Activated T-helper 17 cell treated with anti-CD3 and anti-CD28 coated beads, Interleukin-2, amount 50 U/mL, for 72 hours (primary cell): ENCODE measurements at regions not wholly inside any gene's neighbourhood (a gene's known extent, or its start where the extent isn't known, plus 50 kb on each side); places are given as distances from the start of the nearest gene placed in this dataset.
"Not testable (repeated sequence)": the region's sequence is repeated elsewhere in the genome, so short reads cannot be mapped to it uniquely, and the experiment has no call there.

ENCODE experiments used
- ATAC-seq: fragments of 150-1000 bp; cut with Tn5 transposase; replicated peaks from 2 replicates; pipeline ENCODE4 v1.10.0; 2021; ENCODE audit warnings: mild to moderate bottlenecking, moderate library complexity
- H3K27ac Mint-ChIP-seq: one replicate; pipeline ENCODE4 v1.8.0; 2022; ENCODE audit warnings: mixed read lengths
- H3K27me3 Mint-ChIP-seq: one replicate; pipeline ENCODE4 v1.8.0; 2022; ENCODE audit warnings: mixed read lengths
- H3K36me3 Mint-ChIP-seq: one replicate; pipeline ENCODE4 v1.8.0; 2022; ENCODE audit warnings: low read depth, mild to moderate bottlenecking, mixed read lengths
- H3K4me1 Mint-ChIP-seq: one replicate; pipeline ENCODE4 v1.8.0; 2022; ENCODE audit warnings: mixed read lengths
- H3K4me3 Mint-ChIP-seq: one replicate; pipeline ENCODE4 v1.8.0; 2022; ENCODE audit warnings: mild to moderate bottlenecking, mixed read lengths
- H3K9me3 Mint-ChIP-seq: one replicate; pipeline ENCODE4 v1.8.0; 2022; ENCODE audit warnings: mixed read lengths

- no peaks in the 10 kb centered on the region for H3K4me1 Mint-ChIP-seq
- no peak overlapping the region for H3K27ac Mint-ChIP-seq
- no peaks in the 10 kb centered on the region for H3K36me3 Mint-ChIP-seq
- peaks cover 5% of the 10 kb centered on the region for H3K27me3 Mint-ChIP-seq
- ATAC-seq: no peak
- H3K9me3 Mint-ChIP-seq: no peaks in the 10 kb centered on the region
- no peak overlapping the region for H3K4me3 Mint-ChIP-seq
These were observed 106.5 kb upstream of the NT5E start for GRCh38 chr6:85343428-85343827.

GRCh38 chr6:85329196-85329595 is 120.7 kb upstream of the NT5E start:
- no peak overlapping the region for H3K27ac Mint-ChIP-seq
- peaks cover 29% of the 10 kb centered on the region for H3K27me3 Mint-ChIP-seq
- no peaks in the 10 kb centered on the region for H3K4me1 Mint-ChIP-seq
- H3K9me3 Mint-ChIP-seq: no peaks in the 10 kb centered on the region
- H3K36me3 Mint-ChIP-seq: no peaks in the 10 kb centered on the region
- no peak for ATAC-seq
- H3K4me3 Mint-ChIP-seq: no peak overlapping the region

GRCh38 chr6:85325811-85326210 is 124.1 kb upstream of the NT5E start:
- H3K36me3 Mint-ChIP-seq, H3K27ac Mint-ChIP-seq, H3K4me3 Mint-ChIP-seq, H3K4me1 Mint-ChIP-seq, H3K9me3 Mint-ChIP-seq, ATAC-seq: not testable (repeated sequence)
- H3K27me3 Mint-ChIP-seq: peaks cover 24% of the 10 kb centered on the region

- no peak overlapping the region for H3K4me3 Mint-ChIP-seq
- H3K4me1 Mint-ChIP-seq: no peaks in the 10 kb centered on the region
- no peaks in the 10 kb centered on the region for H3K9me3 Mint-ChIP-seq
- ATAC-seq: peak; percentile 45
- H3K27ac Mint-ChIP-seq: no peak overlapping the region
- H3K27me3 Mint-ChIP-seq: peaks cover 14% of the 10 kb centered on the region
- no peaks in the 10 kb centered on the region for H3K36me3 Mint-ChIP-seq
These were observed 126.3 kb upstream of the NT5E start for GRCh38 chr6:85323435-85324040.

GRCh38 chr6:85322446-85323105 is 127.3 kb upstream of the NT5E start:
- peaks cover 14% of the 10 kb centered on the region for H3K27me3 Mint-ChIP-seq
- H3K9me3 Mint-ChIP-seq: no peaks in the 10 kb centered on the region
- no peaks in the 10 kb centered on the region for H3K4me1 Mint-ChIP-seq

GRCh38 chr6:85321906-85322305 is 128.0 kb upstream of the NT5E start:
- ATAC-seq: no peak
- Mint-ChIP-seq H3K36me3 (no peaks in the 10 kb centered on the region), H3K27me3 (peaks cover 9% of the 10 kb centered on the region), H3K4me1 (no peaks in the 10 kb centered on the region), H3K27ac (no peak overlapping the region), H3K9me3 (peaks cover 4% of the 10 kb centered on the region), H3K4me3 (no peak overlapping the region)

More at GRCh38 chr6:85322446-85323105, 127.3 kb upstream of the NT5E start:
- no peaks in the 10 kb centered on the region for H3K36me3 Mint-ChIP-seq
- ATAC-seq: no peak
- no peak overlapping the region for H3K27ac Mint-ChIP-seq
- H3K4me3 Mint-ChIP-seq: no peak overlapping the region

GRCh38 chr6:85314586-85314985 is 135.3 kb upstream of the NT5E start:
- Mint-ChIP-seq H3K4me1 (no peaks in the 10 kb centered on the region), H3K27ac (no peak overlapping the region), H3K27me3 (no peaks in the 10 kb centered on the region), H3K36me3 (no peaks in the 10 kb centered on the region), H3K4me3 (no peak overlapping the region), H3K9me3 (peaks cover 7% of the 10 kb centered on the region)
- ATAC-seq: no peak

- ATAC-seq: no peak
- H3K4me1 Mint-ChIP-seq: no peaks in the 10 kb centered on the region
These were observed 149.3 kb upstream of the NT5E start for GRCh38 chr6:85300581-85300980.

GRCh38 chr6:85298553-85298952 is 151.3 kb upstream of the NT5E start:
- no peaks in the 10 kb centered on the region for H3K9me3 Mint-ChIP-seq
- no peaks in the 10 kb centered on the region for H3K36me3 Mint-ChIP-seq
- ATAC-seq: no peak
- no peaks in the 10 kb centered on the region for H3K4me1 Mint-ChIP-seq
- no peak overlapping the region for H3K4me3 Mint-ChIP-seq
- no peak overlapping the region for H3K27ac Mint-ChIP-seq
- peaks cover 4% of the 10 kb centered on the region for H3K27me3 Mint-ChIP-seq

More at GRCh38 chr6:85300581-85300980, 149.3 kb upstream of the NT5E start:
- peaks cover 2% of the 10 kb centered on the region for H3K27me3 Mint-ChIP-seq
- H3K27ac Mint-ChIP-seq: no peak overlapping the region
- no peaks in the 10 kb centered on the region for H3K36me3 Mint-ChIP-seq
- no peak overlapping the region for H3K4me3 Mint-ChIP-seq
- H3K9me3 Mint-ChIP-seq: no peaks in the 10 kb centered on the region

GRCh38 chr6:85291326-85291725 is 158.6 kb upstream of the NT5E start:
- no peaks in the 10 kb centered on the region for H3K4me1 Mint-ChIP-seq
- H3K36me3 Mint-ChIP-seq: no peaks in the 10 kb centered on the region
- H3K9me3 Mint-ChIP-seq: peaks cover 6% of the 10 kb centered on the region
- ATAC-seq: no peak
- H3K27ac Mint-ChIP-seq: no peak overlapping the region
- H3K27me3 Mint-ChIP-seq: peaks cover 4% of the 10 kb centered on the region
- no peak overlapping the region for H3K4me3 Mint-ChIP-seq

GRCh38 chr6:85287654-85288053 is 162.2 kb upstream of the NT5E start:
- no peak overlapping the region for H3K4me3 Mint-ChIP-seq
- no peaks in the 10 kb centered on the region for H3K27me3 Mint-ChIP-seq
- H3K9me3 Mint-ChIP-seq: peaks cover 15% of the 10 kb centered on the region
- no peaks in the 10 kb centered on the region for H3K4me1 Mint-ChIP-seq
- no peak overlapping the region for H3K27ac Mint-ChIP-seq
- no peak for ATAC-seq
- H3K36me3 Mint-ChIP-seq: no peaks in the 10 kb centered on the region

GRCh38 chr6:85287158-85287557 is 162.7 kb upstream of the NT5E start:
- Mint-ChIP-seq H3K27me3 (no peaks in the 10 kb centered on the region), H3K4me1 (no peaks in the 10 kb centered on the region)

GRCh38 chr6:85286507-85286906 is 163.4 kb upstream of the NT5E start:
- not testable (repeated sequence) for H3K36me3 Mint-ChIP-seq, H3K4me1 Mint-ChIP-seq, H3K27ac Mint-ChIP-seq, ATAC-seq, H3K4me3 Mint-ChIP-seq, H3K27me3 Mint-ChIP-seq
- H3K9me3 Mint-ChIP-seq: peaks cover 15% of the 10 kb centered on the region

More at GRCh38 chr6:85287158-85287557, 162.7 kb upstream of the NT5E start:
- no peak overlapping the region for H3K4me3 Mint-ChIP-seq
- peaks cover 15% of the 10 kb centered on the region for H3K9me3 Mint-ChIP-seq
- H3K27ac Mint-ChIP-seq: no peak overlapping the region
- no peaks in the 10 kb centered on the region for H3K36me3 Mint-ChIP-seq
- ATAC-seq: no peak

GRCh38 chr6:85285934-85286333 is 163.9 kb upstream of the NT5E start:
- Mint-ChIP-seq H3K36me3 (no peaks in the 10 kb centered on the region), H3K4me3 (no peak overlapping the region), H3K9me3 (peaks cover 15% of the 10 kb centered on the region), H3K4me1 (no peaks in the 10 kb centered on the region), H3K27ac (no peak overlapping the region), H3K27me3 (no peaks in the 10 kb centered on the region)
- ATAC-seq: no peak

- Mint-ChIP-seq H3K27ac (no peak overlapping the region), H3K9me3 (peaks cover 15% of the 10 kb centered on the region), H3K27me3 (no peaks in the 10 kb centered on the region), H3K36me3 (no peaks in the 10 kb centered on the region), H3K4me3 (no peak overlapping the region), H3K4me1 (no peaks in the 10 kb centered on the region)
- ATAC-seq: no peak
These were observed 164.8 kb upstream of the NT5E start for GRCh38 chr6:85285114-85285513.
